SK-N-SH treated with all-trans-retinoic acid at 6 μM for 48 hours (cell line): ENCODE measurements at regions not wholly inside any gene's neighbourhood (a gene's known extent, or its start where the extent isn't known, plus 50 kb on each side); places are given as distances from the start of the nearest gene placed in this dataset.

ENCODE experiments used
- ARNTL ChIP-seq: fragments of 450-650 bp; formaldehyde crosslinking; IDR thresholded peaks from 2 replicates; pipeline ENCODE4 v1.5.0; 2020; ENCODE audit warnings: low read depth, mild to moderate bottlenecking, moderate library complexity, borderline replicate concordance
- CREB5 ChIP-seq: fragments of 250-450 bp; sonication (Bioruptor Pico); IDR thresholded peaks from 2 replicates; pipeline ENCODE4 v1.5.1; 2020; ENCODE audit warnings: low read depth, mild to moderate bottlenecking, moderate library complexity
- ISL1 ChIP-seq: fragments of 250-450 bp; sonication (Bioruptor Pico); IDR thresholded peaks from 2 replicates; pipeline ENCODE4 v2.1.2; 2022; ENCODE audit warnings: mild to moderate bottlenecking, moderate library complexity
- PATZ1 ChIP-seq: fragments of 250-450 bp; sonication (Bioruptor Pico); IDR thresholded peaks from 2 replicates; pipeline ENCODE4 v1.8.0; 2020; ENCODE audit warnings: mild to moderate bottlenecking, moderate library complexity, borderline replicate concordance
- PPARA ChIP-seq: fragments of 250-450 bp; sonication (Bioruptor Pico); IDR thresholded peaks from 2 replicates; pipeline ENCODE4 v1.5.0; 2020; ENCODE audit warnings: mild to moderate bottlenecking, borderline replicate concordance
- TCF4 ChIP-seq: fragments of 250-450 bp; sonication (Bioruptor Pico); IDR thresholded peaks from 2 replicates; pipeline ENCODE4 v1.8.0; 2021; ENCODE audit warnings: mild to moderate bottlenecking, moderate library complexity, borderline replicate concordance
- ZFP3 ChIP-seq: fragments of 250-450 bp; sonication (Bioruptor Pico); IDR thresholded peaks from 2 replicates; pipeline ENCODE4 v1.5.0; 2020; ENCODE audit warnings: mild to moderate bottlenecking, moderate library complexity
- ZNF565 ChIP-seq: fragments of 450-650 bp; formaldehyde crosslinking; conservative IDR thresholded peaks from 2 replicates; pipeline ENCODE4 v1.5.0; 2020; ENCODE audit warnings: low read depth, mild to moderate bottlenecking, moderate library complexity
- ZNF70 ChIP-seq: fragments of 450-650 bp; formaldehyde crosslinking; IDR thresholded peaks from 2 replicates; pipeline ENCODE4 v1.5.0; 2020; ENCODE audit warnings: mild to moderate bottlenecking, moderate library complexity

- TF ChIP-seq PATZ1 (CRISPR knock-in tag) = no peak
- no peak for TF ChIP-seq ZFP3 (CRISPR knock-in tag)
- TF ChIP-seq CREB5 (CRISPR knock-in tag) = no peak
- no peak for TF ChIP-seq ZNF565
- no peak for TF ChIP-seq ARNTL (CRISPR knock-in tag)
- TF ChIP-seq ISL1 (CRISPR knock-in tag) = no peak
- TF ChIP-seq TCF4 (CRISPR knock-in tag) = no peak
- no peak for TF ChIP-seq ZNF70
- no peak for TF ChIP-seq PPARA (CRISPR knock-in tag)
Observed at GRCh38 chr3:41000471-41000870, 198.8 kb upstream of the CTNNB1 start.
